ENCODE measurements at regions not wholly inside any gene's neighbourhood (a gene's known extent, or its start where the extent isn't known, plus 50 kb on each side); places are given as distances from the start of the nearest gene placed in this dataset.

GRCh38 chr7:94216944-94217461, 177.7 kb upstream of the COL1A2 start:
- WGBS (ENCODE audit: low lambda C conversion rate): 90% methylated on average over 3 of the region's 3 CpGs
- Histone ChIP-seq H3K27ac (ENCODE audit: low read depth in 2 of 2, low read length in 1 of 2) (no peak overlapping the region), H3K79me2 (ENCODE audit: insufficient read depth) (no peaks in the 10 kb centered on the region), H3K4me1 (ENCODE audit: control insufficient read depth in 1 of 2, insufficient read depth in 2 of 2, low read depth in 1 of 2, low read length in 1 of 2) (no peaks in the 10 kb centered on the region), H3K9ac (no peak overlapping the region), H2AFZ (ENCODE audit: low read depth) (no peak overlapping the region), H3K9me3 (no peaks in the 10 kb centered on the region), H3K27me3 (ENCODE audit: insufficient read depth) (no peaks in the 10 kb centered on the region), H3K4me3 (ENCODE audit: low read depth in 2 of 2, low read length in 1 of 2) (no peak overlapping the region), H3K9me2 (no peaks in the 10 kb centered on the region), H3K36me3 (replicated peaks in 1 of 2; ENCODE audit: control insufficient read depth in 1 of 2, insufficient read depth in 2 of 2, low read length in 1 of 2) (no peaks in the 10 kb centered on the region), H3F3A (replicated peaks; ENCODE audit: insufficient read depth) (peaks cover 3% of the 10 kb centered on the region), H3K4me2 (no peak overlapping the region), H4K20me1 (ENCODE audit: insufficient read depth) (no peaks in the 10 kb centered on the region)
- no peak for TF ChIP-seq FOXM1 (IDR thresholded peaks at IDR 0.05; ENCODE audit: low read depth)
- TF ChIP-seq MXI1 (IDR thresholded peaks at IDR 0.05; ENCODE audit: low read depth, low read length): no peak
- no peak for TF ChIP-seq POLR2AphosphoS5 (IDR thresholded peaks at IDR 0.05; ENCODE audit: low read depth, low read length)
- no peak for TF ChIP-seq USF2 (IDR thresholded peaks at IDR 0.05; ENCODE audit: borderline replicate concordance, low read depth, low read length)
- no peak for TF ChIP-seq EZH2phosphoT487 (IDR thresholded peaks at IDR 0.05; ENCODE audit: borderline replicate concordance, low read depth)
- no peak for DNase-seq
- CTCF ChIA-PET: no interaction called here
- POLR2A ChIA-PET: no interaction called here

DNA sequence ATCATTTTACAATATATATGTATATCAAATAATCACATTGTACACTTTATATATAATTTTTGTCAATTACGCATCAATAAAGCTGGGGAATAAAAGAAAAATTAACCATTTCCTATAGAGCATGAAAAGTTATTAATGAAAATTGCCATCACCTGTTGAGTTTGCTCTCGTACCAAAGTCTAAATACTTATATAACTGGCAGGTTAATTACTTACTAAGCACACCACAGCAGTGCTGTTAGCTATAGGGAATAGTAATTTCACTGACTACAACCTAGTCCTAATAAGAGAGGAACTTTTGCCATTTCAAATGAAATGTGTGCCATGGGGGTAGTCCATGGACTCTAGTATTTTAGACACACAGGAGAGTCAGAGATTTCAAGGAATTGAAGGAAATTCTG, 176.9 kb upstream of the COL1A2 start:
- ChIA-PET CTCF (interaction anchor here (1.6 kb wide), 1 partner anchor 47 kb away, joined by 3 read pairs; no protein-coding TSS in a partner anchor), POLR2A (no interaction called here)
- 72% methylated on average over 2 of the region's 2 CpGs for WGBS (ENCODE audit: low lambda C conversion rate)
- H3K79me2 ChIP-seq (ENCODE audit: insufficient read depth): no peaks in the 10 kb centered on the region
- no peak overlapping the region for H3K27ac ChIP-seq (ENCODE audit: low read depth in 2 of 2, low read length in 1 of 2)
- peaks cover 8% of the 10 kb centered on the region for H3F3A ChIP-seq (replicated peaks; ENCODE audit: insufficient read depth)
- H3K4me3 ChIP-seq (ENCODE audit: low read depth in 2 of 2, low read length in 1 of 2): no peak overlapping the region
- H3K9me2 ChIP-seq: no peaks in the 10 kb centered on the region
- H3K4me2 ChIP-seq: no peak overlapping the region
- H3K27me3 ChIP-seq (ENCODE audit: insufficient read depth): no peaks in the 10 kb centered on the region
- no peaks in the 10 kb centered on the region for H3K4me1 ChIP-seq (ENCODE audit: control insufficient read depth in 1 of 2, insufficient read depth in 2 of 2, low read depth in 1 of 2, low read length in 1 of 2)
- no peak for TF ChIP-seq SIN3A (IDR thresholded peaks at IDR 0.05; ENCODE audit: borderline replicate concordance, low read depth, low read length)
- no peak for TF ChIP-seq PBX3 (IDR thresholded peaks at IDR 0.05)
- TF ChIP-seq MEF2A (IDR thresholded peaks at IDR 0.05; ENCODE audit: borderline replicate concordance, low read depth): no peak
- no peak for TF ChIP-seq REST (IDR thresholded peaks at IDR 0.05; ENCODE audit: low read depth, low read length)
- TF ChIP-seq EP300 (IDR thresholded peaks at IDR 0.05; ENCODE audit: borderline replicate concordance in 1 of 2, low read depth in 1 of 2, low read length in 1 of 2): no peak
- no peak for TF ChIP-seq CTCF (IDR thresholded peaks at IDR 0.05)
- no peak for TF ChIP-seq RFX5 (IDR thresholded peaks at IDR 0.05; ENCODE audit: low read length)
- TF ChIP-seq GABPA (IDR thresholded peaks at IDR 0.05; ENCODE audit: low read depth): no peak
- no peak for TF ChIP-seq TAF1 (IDR thresholded peaks at IDR 0.05; ENCODE audit: borderline replicate concordance, low read depth, low read length)
- no peak for TF ChIP-seq MAX (IDR thresholded peaks at IDR 0.05; ENCODE audit: low read depth)
- TF ChIP-seq CHD2 (IDR thresholded peaks at IDR 0.05; ENCODE audit: low read length, partially characterized antibody): no peak
- no peak for TF ChIP-seq JUND (IDR thresholded peaks at IDR 0.05)
- no peaks in the 10 kb centered on the region for H3K36me3 ChIP-seq (replicated peaks in 1 of 2; ENCODE audit: control insufficient read depth in 1 of 2, insufficient read depth in 2 of 2, low read length in 1 of 2)
- no peak for DNase-seq
- H2AFZ ChIP-seq (ENCODE audit: low read depth): no peak overlapping the region
- no peaks in the 10 kb centered on the region; the same call in 1 of the 2 replicates for H3K9me3 ChIP-seq
- no peaks in the 10 kb centered on the region for H4K20me1 ChIP-seq (ENCODE audit: insufficient read depth)
- H3K9ac ChIP-seq: no peak overlapping the region

Data from SK-N-SH (cell line).